HCT116 (cell line): ENCODE measurements at regions not wholly inside any gene's neighbourhood (a gene's known extent, or its start where the extent isn't known, plus 50 kb on each side); places are given as distances from the start of the nearest gene placed in this dataset.
"Not testable (repeated sequence)": the region's sequence is repeated elsewhere in the genome, so short reads cannot be mapped to it uniquely, and the experiment has no call there.

Experiments used
- ATAC-seq: fragments of 200-7000 bp; cut with Tn5 transposase; 2 replicates; pipeline ENCODE4 v1.9.1; 2020; ENCODE audit warnings: mild to moderate bottlenecking, moderate library complexity
- BruUV-seq: library from RNA; stranded (reverse); fragments of 400-500 nt; replicated peaks from 2 replicates; lab custom pipeline; 2021; lab: Mats Ljungman, UMichigan
- CTCF ChIA-PET: fragments of 300-600 bp; sonication (Branson Sonifier 250); formaldehyde crosslinking; loops from one replicate; lab custom pipeline; 2021; ENCODE audit warnings: antibody characterized with exemption; lab: Charles Lee
- POLR2A ChIA-PET: fragments of 300-600, 350-600 bp; sonication (Branson Sonifier 250); formaldehyde crosslinking; loops from one replicate; lab custom pipeline; 2021; ENCODE audit warnings: antibody characterized with exemption; lab: Charles Lee
- RAD21 ChIA-PET, 2 experiments: fragments of 300-600 bp; sonication (Branson Sonifier 250); formaldehyde crosslinking; loops; one replicate each; lab custom pipeline; 2023; ENCODE audit warnings: low total read pairs in 2 of 2; ENCODE audit not compliant: uncharacterized antibody in 2 of 2, unreplicated experiment in 2 of 2, low non-redundant PET in 1 of 2; lab: Charles Lee
- DNase-seq: peaks from one replicate; pipeline ENCODE4 v3.0.0-alpha.2; 2010; ENCODE audit warnings: low read depth, low spot score
- H2AFZ ChIP-seq: fragments of 200-600 bp; shearing (Covaris generic), sonication (generic); 2 replicates; pipeline ENCODE4 v1.6.1; 2017; ENCODE audit warnings: low read depth, mixed run types, mixed read lengths, antibody characterized with exemption, low read length; ENCODE audit not compliant: poor library complexity, severe bottlenecking
- H3K27ac ChIP-seq: 2 replicates; pipeline ENCODE4 v1.5.1; 2012; ENCODE audit warnings: low read depth, low read length
- H3K27me3 ChIP-seq: fragments of 200-600 bp; sonication (generic); 2 replicates; pipeline ENCODE4 v1.6.1; 2016; ENCODE audit warnings: mixed run types, low read length, mixed read lengths; ENCODE audit not compliant: insufficient read depth
- H3K36me3 ChIP-seq, 2 experiments: fragments of 200-500 bp in 1 of 2; fragments of 200-600 bp in 1 of 2; sonication (Bioruptor generic) in 1 of 2; sonication (generic) in 1 of 2; 2 replicates each; pipeline versions ENCODE4 v1.5.1 to v1.6.1; 2014 to 2016; ENCODE audit warnings: low read length in 2 of 2, inconsistent platforms in 1 of 2, mixed read lengths in 1 of 2, mixed run types in 1 of 2; ENCODE audit not compliant: insufficient read depth in 2 of 2, control insufficient read depth in 1 of 2
- H3K4me1 ChIP-seq, 2 experiments: fragments of 200-600 bp in 1 of 2; sonication (generic) in 1 of 2; 2 replicates each; pipeline versions ENCODE4 v1.5.1 to v1.6.1; 2012 to 2017; ENCODE audit warnings: low read length in 2 of 2, inconsistent platforms in 1 of 2, mild to moderate bottlenecking in 1 of 2, mixed read lengths in 1 of 2, mixed run types in 1 of 2, moderate library complexity in 1 of 2; ENCODE audit not compliant: insufficient read depth in 2 of 2, control insufficient read depth in 1 of 2
- H3K4me2 ChIP-seq: fragments of 200-600 bp; sonication (generic); 2 replicates; pipeline ENCODE4 v1.6.1; 2017; ENCODE audit warnings: mixed run types, low read length, mixed read lengths
- H3K4me3 ChIP-seq, 2 experiments: fragments of 200-600 bp in 1 of 2; sonication (generic) in 1 of 2; replicated peaks in 1 of 2; 2 replicates each; pipeline ENCODE4 v1.5.1; 2011 to 2016; ENCODE audit warnings: low read length in 2 of 2, control low read depth in 1 of 2, low read depth in 1 of 2, mild to moderate bottlenecking in 1 of 2, mixed read lengths in 1 of 2, mixed run types in 1 of 2
- H3K79me2 ChIP-seq: fragments of 200-600 bp; sonication (generic); 2 replicates; pipeline ENCODE4 v1.6.1; 2017; ENCODE audit warnings: mild to moderate bottlenecking, mixed run types, low read length, moderate library complexity, mixed read lengths; ENCODE audit not compliant: insufficient read depth
- H3K9ac ChIP-seq: fragments of 200-600 bp; sonication (generic); 2 replicates; pipeline ENCODE4 v1.6.1; 2016; ENCODE audit warnings: low read length, mixed read lengths
- H3K9me2 ChIP-seq: fragments of 200-600 bp; sonication (generic), shearing (Covaris generic); 2 replicates; pipeline ENCODE4 v1.6.1; 2017; ENCODE audit warnings: mixed run types, mild to moderate bottlenecking, moderate library complexity; ENCODE audit not compliant: insufficient read depth
- H3K9me3 ChIP-seq, 2 experiments: fragments of 200-500 bp in 1 of 2; fragments of 200-600 bp in 1 of 2; sonication (Bioruptor generic) in 1 of 2; sonication (generic) in 1 of 2; 2 replicates each; pipeline ENCODE4 v1.6.1; 2014 to 2017; ENCODE audit warnings: low read length in 2 of 2, mixed read lengths in 2 of 2, inconsistent platforms in 1 of 2, low read depth in 1 of 2, mild to moderate bottlenecking in 1 of 2, mixed run types in 1 of 2, moderate library complexity in 1 of 2; ENCODE audit not compliant: control insufficient read depth in 1 of 2, insufficient read depth in 1 of 2
- H4K20me1 ChIP-seq: fragments of 200-600 bp; sonication (generic), shearing (Covaris generic); 2 replicates; pipeline ENCODE4 v1.6.1; 2017; ENCODE audit warnings: mixed run types, mild to moderate bottlenecking, moderate library complexity; ENCODE audit not compliant: insufficient read depth
- intact Hi-C: fragments of 100-400 bp; cut with micrococcal nuclease; formaldehyde crosslinking; loops from 2 replicates; pipeline ENCODE4 v1.10.0; 2022

DNA sequence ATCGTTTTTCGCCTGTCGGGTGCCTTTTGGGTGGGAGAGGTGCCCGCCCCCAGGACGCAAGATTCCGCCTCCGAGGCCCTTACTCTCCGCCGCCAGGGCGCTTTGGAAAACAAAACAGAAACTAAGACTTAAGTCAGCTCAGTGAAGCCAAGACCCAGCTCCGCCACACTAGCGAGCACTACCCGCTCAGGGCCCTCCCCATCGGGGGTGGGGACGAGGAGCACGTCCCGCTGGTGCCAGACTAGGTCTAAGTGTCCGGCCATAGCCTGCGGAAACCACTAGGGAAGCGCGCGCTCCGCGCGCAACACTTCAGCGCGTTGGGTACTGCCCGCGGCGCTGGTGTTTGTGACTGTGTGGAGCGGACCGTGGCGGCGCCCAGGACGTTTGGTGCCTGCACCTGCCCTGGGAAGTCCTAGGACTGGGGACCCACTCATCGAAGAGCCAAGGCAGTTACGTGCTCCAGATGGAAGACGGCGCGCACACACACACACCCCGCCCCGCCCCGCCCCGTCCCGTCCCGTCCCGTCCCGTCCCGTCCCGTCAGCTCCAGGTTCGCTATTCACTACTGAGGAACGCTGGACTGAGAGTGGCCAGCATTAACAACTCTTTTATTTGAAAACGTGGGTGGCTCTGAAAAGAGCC, 57.6 kb upstream of the BOLA1 start:
- H2AFZ ChIP-seq, DNase-seq, CTCF ChIA-PET: not testable (repeated sequence)

DNA sequence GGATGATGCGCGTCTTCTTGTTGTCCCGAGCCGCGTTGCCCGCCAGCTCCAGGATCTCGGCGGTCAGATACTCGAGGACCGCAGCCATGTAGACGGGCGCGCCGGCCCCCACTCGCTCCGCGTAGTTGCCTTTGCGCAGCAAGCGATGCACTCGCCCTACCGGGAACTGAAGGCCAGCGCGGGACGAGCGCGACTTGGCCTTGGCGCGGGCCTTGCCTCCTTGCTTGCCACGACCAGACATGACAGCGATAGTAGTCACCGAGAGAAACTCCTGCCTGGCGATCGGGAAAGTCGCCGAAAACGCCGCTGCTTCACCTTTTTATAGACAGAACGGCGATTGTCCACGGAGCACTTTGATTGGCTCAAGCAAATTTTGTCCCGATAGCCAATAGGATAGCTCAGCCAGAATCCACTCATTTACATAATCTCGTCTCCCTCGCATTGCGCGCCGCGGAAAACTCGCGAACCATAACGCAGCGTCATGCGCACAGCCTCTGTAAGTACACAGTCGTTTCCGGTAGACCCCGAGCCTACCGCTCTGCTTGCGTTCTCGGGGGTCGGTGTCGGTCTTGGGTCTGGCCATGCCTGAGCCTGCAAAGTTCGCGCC, 56.8 kb upstream of the BOLA1 start:
- H3K9ac ChIP-seq, H3K9me3 ChIP-seq, CTCF ChIA-PET, H3K36me3 ChIP-seq, H2AFZ ChIP-seq, DNase-seq, H3K4me2 ChIP-seq, H4K20me1 ChIP-seq, H3K27ac ChIP-seq, H3K9me2 ChIP-seq, H3K27me3 ChIP-seq, intact Hi-C loops, RAD21 ChIA-PET, H3K4me3 ChIP-seq: not testable (repeated sequence)
- POLR2A ChIA-PET, result interaction anchor here (2.3 kb wide), 1 partner anchor 44 kb away, joined by 30 read pairs; a partner anchor contains a TSS
- BruUV-seq, result TSS peak; percentile 73
- ATAC-seq, result peak; percentile 66
- H3K79me2 ChIP-seq, result peaks cover 43% of the 10 kb centered on the region
- H3K4me1 ChIP-seq, result peaks cover 17 to 32% of the 10 kb centered on the region in 2 experiments

More for the DNA sequence above, 57.6 kb upstream of the BOLA1 start:
- POLR2A ChIA-PET, H3K36me3 ChIP-seq, H3K4me3 ChIP-seq, H3K4me2 ChIP-seq, H3K27me3 ChIP-seq, RAD21 ChIA-PET, H3K9me3 ChIP-seq, H3K9ac ChIP-seq, H3K9me2 ChIP-seq, H4K20me1 ChIP-seq, H3K27ac ChIP-seq, BruUV-seq, intact Hi-C loops: not testable (repeated sequence)
- peaks cover 34% of the 10 kb centered on the region for H3K79me2 ChIP-seq
- ATAC-seq, result peak; percentile 46
- H3K4me1 ChIP-seq, result peaks cover 8 to 23% of the 10 kb centered on the region in 2 experiments
